Transverse colon (tissue), 4 donors: ENCODE measurements at regions not wholly inside any gene's neighbourhood (a gene's known extent, or its start where the extent isn't known, plus 50 kb on each side); places are given as distances from the start of the nearest gene placed in this dataset.
A peak's percentile ranks its signal among the peaks of the same experiment; 100 is the strongest.
"Not testable (repeated sequence)": the region's sequence is repeated elsewhere in the genome, so short reads cannot be mapped to it uniquely, and the experiment has no call there.

ENCODE experiments used
- DNase-seq: peaks from one replicate; pipeline ENCODE4 v3.0.0-alpha.2; 2019
- H3K27ac ChIP-seq, 4 donors: fragments of 200-600 bp; sonication (generic); 2 replicates each; pipeline ENCODE4 v1.5.1; 2016 to 2018; ENCODE audit warnings: inconsistent platforms in 4 of 4
- H3K27me3 ChIP-seq: fragments of 200-600 bp; sonication (generic); 2 replicates; pipeline ENCODE4 v1.5.1; 2017; ENCODE audit warnings: inconsistent platforms
- H3K36me3 ChIP-seq, 4 donors: fragments of 200-600 bp; sonication (generic); 2 replicates each; pipeline ENCODE4 v1.5.1; 2017 to 2019; ENCODE audit warnings: inconsistent platforms in 4 of 4
- H3K4me1 ChIP-seq, 4 donors: fragments of 200-600 bp; sonication (generic); 2 replicates each; pipeline ENCODE4 v1.5.1; 2017 to 2020; ENCODE audit warnings: inconsistent platforms in 4 of 4
- H3K4me3 ChIP-seq, 4 donors: fragments of 200-600 bp; sonication (generic); 1 replicate in 1 of 4; 2 replicates in 3 of 4; pipeline versions ENCODE4 v1.5.1 to v1.6.1; 2017 to 2019; ENCODE audit warnings: inconsistent platforms in 4 of 4
- H3K9me3 ChIP-seq, 2 donors: fragments of 200-600 bp; sonication (generic); 2 replicates each; pipeline ENCODE4 v1.5.1; 2017 to 2019; ENCODE audit warnings: inconsistent platforms in 2 of 2
- CTCF ChIP-seq, 5 experiments: fragments of 200-600 bp in 3 of 5; fragments of 450-650 bp in 2 of 5; sonication (generic) in 3 of 5; IDR thresholded peaks; 1 replicate in 2 of 5; 2 replicates in 3 of 5; pipeline ENCODE4 v1.5.1; 2016 to 2017; ENCODE audit warnings: antibody characterized with exemption in 5 of 5, inconsistent platforms in 3 of 5, mild to moderate bottlenecking in 2 of 5, moderate library complexity in 1 of 5
- EP300 ChIP-seq: sonication (generic); formaldehyde crosslinking; IDR thresholded peaks from one replicate; pipeline ENCODE4 v1.6.1; 2017; ENCODE audit warnings: antibody characterized with exemption, low read depth
- POLR2A ChIP-seq: fragments of 450-650 bp; IDR thresholded peaks from one replicate; pipeline ENCODE4 v1.6.1; 2016; ENCODE audit warnings: antibody characterized with exemption, mild to moderate bottlenecking, moderate library complexity
- POLR2AphosphoS5 ChIP-seq, 3 donors: sonication (generic); formaldehyde crosslinking; IDR thresholded peaks; one replicate each; pipeline ENCODE4 v1.6.1; 2016; ENCODE audit warnings: antibody characterized with exemption in 3 of 3
- WGBS, 2 donors: methylation state at CpG; one replicate each; pipeline ENCODE4 v1.1.5; 2018; ENCODE audit warnings: low coverage in 1 of 2; 5-methylcytosine and 5-hydroxymethylcytosine counted together
- in situ Hi-C, 4 donors: fragments of 200-750 bp; cut with MboI; loops; one replicate each; pipeline versions ENCODE4 v1.15.0 to v1.15.1; 2017; ENCODE audit warnings: low sequenced_read_pairs in 3 of 4, low pct_ligation_motif_present in 1 of 4, low pct_unique_long_range_greater_than_20kb in 1 of 4
- intact Hi-C: fragments of 100-400 bp; cut with DNase I; formaldehyde crosslinking; loops from one replicate; pipeline ENCODE4 v1.15.1; 2023; ENCODE audit warnings: low total_unique reads

GRCh38 chr5:2093859-2094615 is 211.3 kb upstream of the IRX4 start:
- H3K4me3 ChIP-seq, result no peak overlapping the region
- no peaks in the 10 kb centered on the region for H3K9me3 ChIP-seq
- H3K27me3 ChIP-seq, result no peaks in the 10 kb centered on the region
- DNase-seq, result no peak
- H3K4me1 ChIP-seq, result no peaks in the 10 kb centered on the region
- no peaks in the 10 kb centered on the region for H3K36me3 ChIP-seq
- H3K27ac ChIP-seq, result no peak overlapping the region
- intact Hi-C loops (no loop called here), in situ Hi-C loops (no loop called here)
- 73 to 84% methylated on average over 5 to 24 of the region's 24 CpGs for WGBS, 2 donors
- TF ChIP-seq POLR2A, result no peak
- peak in 1 of 3 donors; percentile 9 for TF ChIP-seq POLR2AphosphoS5 (IDR thresholded peaks at IDR 0.05)

GRCh38 chr5:2091921-2092320 is 209.2 kb upstream of the IRX4 start:
- in situ Hi-C loops (no loop called here), intact Hi-C loops (no loop called here)
- Histone ChIP-seq H3K36me3 (no peaks in the 10 kb centered on the region), H3K4me1 (no peaks in the 10 kb centered on the region), H3K4me3 (no peak overlapping the region), H3K27me3 (no peaks in the 10 kb centered on the region), H3K27ac (no peak overlapping the region), H3K9me3 (no peaks in the 10 kb centered on the region)
- TF ChIP-seq POLR2AphosphoS5 (IDR thresholded peaks at IDR 0.05) (no peak), CTCF (IDR thresholded peaks at IDR 0.05) (no peak), POLR2A (no peak), EP300 (no peak)
- DNase-seq, result no peak
- 61 to 68% methylated on average over 4 of the region's 4 CpGs for WGBS, 2 donors

- TF ChIP-seq EP300 (no peak), CTCF (IDR thresholded peaks at IDR 0.05) (no peak), POLR2A (no peak), POLR2AphosphoS5 (IDR thresholded peaks at IDR 0.05) (no peak)
- no peaks in the 10 kb centered on the region for H3K4me1 ChIP-seq
- H3K27ac ChIP-seq, result no peak overlapping the region
- no peak for DNase-seq
- in situ Hi-C loops, result no loop called here
- no peaks in the 10 kb centered on the region for H3K27me3 ChIP-seq
- 74 to 80% methylated on average over 2 of the region's 2 CpGs for WGBS, 2 donors
- intact Hi-C loops, result no loop called here
- H3K9me3 ChIP-seq, result no peaks in the 10 kb centered on the region
- H3K36me3 ChIP-seq, result no peaks in the 10 kb centered on the region
- H3K4me3 ChIP-seq, result no peak overlapping the region
Observed at GRCh38 chr5:2087980-2088379, 205.3 kb upstream of the IRX4 start.

- no peaks in the 10 kb centered on the region for H3K4me1 ChIP-seq
- in situ Hi-C loops (no loop called here), intact Hi-C loops (no loop called here)
- no peaks in the 10 kb centered on the region for H3K36me3 ChIP-seq
- no peak for DNase-seq
- H3K9me3 ChIP-seq, result no peaks in the 10 kb centered on the region
- WGBS, 2 donors, result 85% methylated on average over 4 of the region's 7 CpGs; no CpG with 5 or more reads in 1 of the 2 donors
- H3K27me3 ChIP-seq, result no peaks in the 10 kb centered on the region
- H3K4me3 ChIP-seq, result no peak overlapping the region
- H3K27ac ChIP-seq, result no peak overlapping the region
- no peak for TF ChIP-seq POLR2A
- no peak for TF ChIP-seq POLR2AphosphoS5 (IDR thresholded peaks at IDR 0.05)
- no peak for TF ChIP-seq EP300
- TF ChIP-seq CTCF (IDR thresholded peaks at IDR 0.05), result no peak
Observed at GRCh38 chr5:2075365-2075764, 192.6 kb upstream of the IRX4 start.

GRCh38 chr5:2071562-2071961 is 188.8 kb upstream of the IRX4 start:
- H3K4me3 ChIP-seq, result no peak overlapping the region
- H3K36me3 ChIP-seq, result no peaks in the 10 kb centered on the region
- no peaks in the 10 kb centered on the region for H3K4me1 ChIP-seq
- TF ChIP-seq POLR2A, result no peak
- TF ChIP-seq CTCF (IDR thresholded peaks at IDR 0.05), result no peak
- TF ChIP-seq EP300, result no peak
- TF ChIP-seq POLR2AphosphoS5 (IDR thresholded peaks at IDR 0.05), result no peak
- H3K27ac ChIP-seq, result no peak overlapping the region
- no peak for DNase-seq
- in situ Hi-C loops, result no loop called here
- no peaks in the 10 kb centered on the region for H3K27me3 ChIP-seq
- intact Hi-C loops, result no loop called here
- H3K9me3 ChIP-seq, result no peaks in the 10 kb centered on the region
- 78 to 95% methylated on average over 3 to 5 of the region's 5 CpGs for WGBS, 2 donors

- H3K27me3 ChIP-seq, H3K4me3 ChIP-seq, DNase-seq, H3K4me1 ChIP-seq, H3K27ac ChIP-seq, H3K36me3 ChIP-seq, intact Hi-C loops, in situ Hi-C loops, H3K9me3 ChIP-seq: not testable (repeated sequence)
- 59% methylated on average over 4 of the region's 4 CpGs; no CpG with 5 or more reads in 1 of the 2 donors for WGBS, 2 donors
Observed at GRCh38 chr5:2070787-2071186, 188.1 kb upstream of the IRX4 start.
